ENCODE measurements at regions not wholly inside any gene's neighbourhood (a gene's known extent, or its start where the extent isn't known, plus 50 kb on each side); places are given as distances from the start of the nearest gene placed in this dataset.
"Not testable (repeated sequence)": the region's sequence is repeated elsewhere in the genome, so short reads cannot be mapped to it uniquely, and the experiment has no call there.

DNA sequence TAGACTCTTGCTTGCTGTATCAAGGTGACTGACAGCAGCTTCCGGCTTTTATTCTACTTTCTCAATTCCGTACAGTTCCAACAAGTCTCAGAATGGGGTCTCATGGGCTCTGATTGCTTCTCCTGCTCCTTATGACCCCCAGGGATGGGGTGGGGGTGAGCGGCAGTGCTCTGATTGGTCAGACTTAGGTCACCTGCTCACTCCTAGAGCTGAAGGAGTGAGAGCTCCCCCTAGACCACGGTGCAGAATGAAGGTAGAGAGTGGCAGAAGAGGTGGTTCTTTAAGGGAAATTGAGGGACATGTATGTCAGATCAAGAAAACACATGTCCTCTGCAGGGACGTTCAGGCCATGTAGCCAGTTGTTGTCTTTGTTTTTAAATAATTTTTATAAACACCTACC is 115.2 kb downstream of the C9orf152 start:
- DNase-seq = no peak
- in situ Hi-C loops (cut with HindIII; ENCODE audit: low pct_ligation_motif_present, low pct_unique_long_range_greater_than_20kb, low sequenced_read_pairs) = no loop called here

DNA sequence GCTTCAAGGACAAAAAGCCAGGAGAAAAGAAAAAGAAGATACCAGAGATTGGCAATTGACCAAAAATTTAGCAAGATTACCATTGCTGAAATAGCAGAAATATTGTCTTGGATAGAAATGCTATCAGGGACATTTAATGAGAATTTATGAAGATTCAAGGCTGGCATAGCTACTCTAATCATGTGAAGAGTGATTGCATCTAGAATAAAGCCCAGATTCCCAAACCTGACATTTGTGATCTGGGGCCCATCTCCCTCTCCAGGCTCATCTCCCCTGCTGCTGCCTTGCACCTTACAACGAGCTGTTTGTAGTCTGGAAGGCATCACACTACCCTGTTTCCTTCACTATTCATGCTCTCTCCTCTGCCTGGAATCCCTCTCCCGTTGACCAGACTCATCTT is 114.5 kb downstream of the C9orf152 start:
- in situ Hi-C loops (cut with HindIII; ENCODE audit: low pct_ligation_motif_present, low pct_unique_long_range_greater_than_20kb, low sequenced_read_pairs) = no loop called here
- no peak for DNase-seq

DNA sequence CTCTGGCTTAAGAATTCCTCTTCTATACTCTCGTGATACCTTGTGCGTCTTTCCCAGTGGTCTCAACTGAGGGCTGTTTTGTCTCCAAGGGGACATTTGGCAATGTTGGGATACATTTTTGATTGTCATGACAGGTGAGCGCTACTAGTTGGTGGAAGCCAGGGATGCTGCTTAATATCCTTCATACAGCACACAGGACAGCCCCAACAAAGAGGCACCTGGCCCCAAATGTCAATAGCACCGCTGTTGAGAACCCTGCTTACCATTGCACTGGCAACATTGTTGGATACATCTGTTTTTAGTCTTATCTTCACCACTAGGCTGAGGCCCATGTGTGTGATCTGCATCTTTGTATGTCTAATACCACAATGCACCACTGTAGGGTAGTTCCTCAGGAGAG is 114.1 kb downstream of the C9orf152 start:
- in situ Hi-C loops (cut with HindIII; ENCODE audit: low pct_ligation_motif_present, low pct_unique_long_range_greater_than_20kb, low sequenced_read_pairs) = no loop called here

DNA sequence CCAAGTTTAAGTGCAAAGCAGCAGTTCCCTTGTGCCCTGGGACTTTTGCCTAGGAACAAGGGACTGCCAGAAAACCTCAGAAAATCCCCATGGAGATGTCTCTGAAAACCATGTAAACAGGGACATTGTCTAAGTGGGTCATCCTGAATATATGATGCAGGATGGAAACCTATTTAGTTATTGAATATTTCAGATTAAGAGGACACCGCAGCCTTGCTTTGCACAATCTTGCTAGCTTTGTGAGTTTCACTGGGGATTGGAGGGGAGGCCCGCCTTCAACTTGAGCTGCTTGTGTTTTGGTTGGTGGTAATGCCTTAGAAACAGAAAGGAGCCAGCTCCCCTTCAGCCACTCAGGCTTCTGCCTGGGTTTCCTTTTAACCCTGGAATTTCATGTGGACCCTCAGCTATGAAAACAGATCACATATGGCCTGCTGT is 112.8 kb downstream of the C9orf152 start:
- no peak for DNase-seq
- in situ Hi-C loops (cut with HindIII; ENCODE audit: low pct_ligation_motif_present, low pct_unique_long_range_greater_than_20kb, low sequenced_read_pairs) = no loop called here

More for the DNA sequence above, 114.1 kb downstream of the C9orf152 start:
- no peak for DNase-seq

DNA sequence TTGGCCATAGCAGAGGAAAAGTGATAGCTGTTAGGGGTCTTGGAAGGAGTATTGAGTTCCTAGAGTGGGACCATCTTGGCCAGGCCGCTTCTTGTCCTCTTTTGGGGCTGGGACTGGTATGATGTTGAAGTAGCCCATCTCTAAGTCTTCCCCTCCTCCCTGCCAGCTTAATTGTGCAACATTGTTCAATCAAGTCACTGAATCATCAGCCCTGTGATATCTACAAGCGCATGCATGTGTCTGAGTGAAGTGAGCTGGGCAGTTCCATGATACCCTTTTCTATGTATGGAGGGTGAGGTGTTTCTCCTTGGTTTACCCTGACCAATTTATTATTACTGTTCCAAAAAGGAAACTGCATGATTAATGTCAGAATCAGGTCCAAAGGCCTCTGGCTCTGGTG is 112.2 kb downstream of the C9orf152 start:
- in situ Hi-C loops (cut with HindIII; ENCODE audit: low pct_ligation_motif_present, low pct_unique_long_range_greater_than_20kb, low sequenced_read_pairs) = no loop called here
- DNase-seq = no peak

DNA sequence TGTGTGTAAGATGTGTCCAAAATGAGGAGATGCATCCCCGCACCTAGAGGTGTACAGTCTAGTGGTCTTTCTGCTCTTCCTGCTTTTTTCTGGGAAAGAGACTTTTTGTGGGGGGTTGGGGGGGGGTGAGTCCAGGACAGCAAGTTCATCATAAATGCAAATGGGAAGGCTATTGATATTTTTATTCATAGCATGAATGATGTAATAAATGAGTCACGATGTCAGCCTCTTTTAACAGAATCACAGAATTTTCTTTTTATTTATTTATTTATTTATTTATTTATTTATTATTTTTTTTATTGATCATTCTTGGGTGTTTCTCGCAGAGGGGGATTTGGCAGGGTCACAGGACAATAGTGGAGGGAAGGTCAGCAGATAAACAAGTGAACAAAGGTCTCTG is 111.3 kb downstream of the C9orf152 start:
- DNase-seq; in situ Hi-C loops (cut with HindIII; ENCODE audit: low pct_ligation_motif_present, low pct_unique_long_range_greater_than_20kb, low sequenced_read_pairs): not testable (repeated sequence)

DNA sequence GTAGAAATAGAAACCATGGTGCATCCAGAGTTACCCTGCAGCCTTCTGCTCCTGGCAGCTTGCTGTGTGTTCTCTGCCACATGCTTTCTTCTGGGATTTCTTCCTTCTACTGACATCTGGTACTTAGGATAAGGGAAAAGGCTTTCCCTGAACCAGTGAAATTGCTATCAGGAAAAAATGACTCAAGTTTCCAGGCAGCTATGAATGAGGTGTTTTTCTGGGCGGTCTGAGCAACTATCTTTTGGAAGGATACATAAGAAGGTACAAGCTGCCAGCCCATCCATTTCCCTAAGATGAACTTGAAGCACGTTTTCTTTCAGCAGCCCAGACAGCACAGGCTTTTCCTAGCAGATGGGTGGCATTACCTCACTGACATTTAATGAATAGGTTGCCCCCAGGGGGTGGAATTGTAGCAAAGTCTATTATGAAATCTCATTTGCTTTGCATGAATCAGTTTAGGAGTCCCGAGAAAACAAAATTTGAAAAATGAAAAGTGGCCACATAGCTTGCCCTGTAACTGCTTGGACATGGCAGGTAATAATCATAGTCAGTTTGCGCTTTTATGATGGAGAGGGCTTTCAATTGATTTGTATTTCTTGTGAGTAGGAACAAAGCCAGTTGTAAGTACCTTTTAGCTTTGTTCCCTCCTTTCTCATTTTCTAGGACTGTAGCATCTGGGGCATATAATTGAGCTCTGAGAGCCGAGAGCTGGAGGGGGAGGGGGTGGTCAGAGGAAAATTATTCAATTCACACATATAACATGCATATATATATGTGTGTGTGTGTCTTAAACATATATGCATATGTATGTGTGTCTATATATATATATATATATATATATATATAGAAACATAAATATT is 108.5 kb downstream of the C9orf152 start:
- in situ Hi-C loops (cut with HindIII; ENCODE audit: low pct_ligation_motif_present, low pct_unique_long_range_greater_than_20kb, low sequenced_read_pairs) = no loop called here
- DNase-seq = no peak

DNA sequence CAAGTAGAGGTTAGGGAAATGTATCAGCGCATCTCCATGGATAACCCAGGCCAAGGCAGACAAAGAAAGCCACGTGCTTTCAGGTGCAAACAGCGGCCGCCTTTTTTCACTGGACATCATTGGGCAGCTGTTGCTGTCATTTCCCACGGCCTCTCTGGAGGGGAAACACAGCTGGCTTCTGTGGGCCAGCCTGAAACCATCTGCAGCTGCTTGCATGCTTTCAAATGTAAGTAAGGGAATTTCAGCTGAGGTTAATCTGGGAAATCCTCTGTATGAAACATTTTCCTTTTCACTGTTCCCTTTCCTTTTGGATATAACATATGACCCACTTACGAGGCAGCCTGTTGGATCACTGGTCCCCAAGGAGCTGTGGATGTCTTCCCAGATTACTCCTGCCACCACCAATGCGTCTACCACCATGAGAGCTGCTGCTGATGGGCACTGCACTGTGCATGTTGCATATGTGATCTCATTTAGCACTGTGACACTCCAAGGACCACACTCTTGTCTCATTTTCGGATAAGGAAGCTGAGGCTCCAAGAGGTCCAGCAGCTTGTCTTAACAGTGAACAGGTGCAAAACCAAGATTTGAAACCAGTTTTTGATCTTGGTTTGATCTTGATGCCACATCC is 106.3 kb downstream of the C9orf152 start:
- in situ Hi-C loops (cut with HindIII; ENCODE audit: low pct_ligation_motif_present, low pct_unique_long_range_greater_than_20kb, low sequenced_read_pairs) = no loop called here
- DNase-seq = no peak

DNA sequence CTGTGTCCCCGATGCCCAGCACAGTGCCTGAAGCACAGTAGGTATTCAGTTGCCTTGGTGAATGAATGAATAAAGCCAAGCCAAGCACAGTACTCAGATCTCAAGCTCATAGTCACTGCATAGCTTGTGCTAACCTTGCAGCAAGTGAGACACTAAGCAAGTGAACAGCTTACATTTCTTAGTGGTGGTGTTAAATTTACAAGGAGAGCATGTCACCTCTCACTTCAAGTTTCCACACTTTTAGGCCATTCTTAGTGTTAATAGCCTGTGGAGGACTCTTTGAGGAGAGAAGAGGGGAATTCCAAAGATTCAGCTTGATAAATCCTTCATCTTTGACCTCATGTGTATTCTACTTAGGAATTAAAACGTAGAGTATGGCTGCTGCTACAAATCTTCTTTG is 104.7 kb downstream of the C9orf152 start:
- no peak for DNase-seq
- in situ Hi-C loops (cut with HindIII; ENCODE audit: low pct_ligation_motif_present, low pct_unique_long_range_greater_than_20kb, low sequenced_read_pairs) = no loop called here

DNA sequence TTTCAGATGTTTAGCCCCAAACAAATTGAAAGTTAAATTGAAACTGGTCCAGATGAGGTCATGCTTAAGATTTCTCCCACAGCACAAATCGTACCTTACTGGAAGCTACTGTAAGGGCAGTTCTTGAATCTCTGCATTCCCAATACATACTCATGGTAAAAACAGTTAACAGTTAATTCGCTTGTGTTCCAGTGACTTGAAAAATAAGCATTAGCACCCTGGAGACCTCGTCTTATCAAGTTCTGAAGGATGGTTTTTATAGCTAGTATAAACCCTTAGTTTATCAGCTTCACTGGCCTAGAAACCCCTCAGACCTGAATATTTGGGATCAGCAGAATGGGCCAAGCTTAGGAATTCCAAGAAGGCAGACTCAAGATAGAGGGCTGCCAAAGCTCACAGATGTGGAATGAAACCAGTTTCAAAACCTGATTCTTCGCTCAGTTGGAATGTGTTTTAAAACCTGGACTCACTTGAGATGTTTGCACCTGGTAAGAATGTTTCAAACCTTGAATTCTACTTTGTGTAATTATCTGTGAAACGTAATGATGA is 103.6 kb downstream of the C9orf152 start:
- DNase-seq = no peak
- in situ Hi-C loops (cut with HindIII; ENCODE audit: low pct_ligation_motif_present, low pct_unique_long_range_greater_than_20kb, low sequenced_read_pairs) = no loop called here

DNA sequence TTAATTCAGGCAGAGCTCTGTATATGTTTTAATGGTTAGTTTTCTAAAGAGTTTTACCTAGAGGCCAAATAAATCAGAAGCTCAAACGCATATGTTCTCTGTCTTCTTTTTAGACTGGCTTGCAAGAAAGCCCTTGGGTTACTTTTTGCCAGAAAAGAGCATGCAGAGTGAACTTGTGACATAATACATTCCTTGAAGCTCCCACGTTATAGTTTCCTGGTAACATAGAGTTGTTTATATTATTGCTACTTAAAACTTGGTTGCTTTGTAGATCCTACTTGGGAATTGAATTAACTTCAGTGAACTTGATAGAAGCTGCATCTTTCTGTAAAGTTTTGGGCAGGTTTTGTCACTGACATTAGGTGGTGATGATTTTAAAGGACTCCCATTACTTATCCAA is 102.9 kb downstream of the C9orf152 start:
- no peak for DNase-seq
- in situ Hi-C loops (cut with HindIII; ENCODE audit: low pct_ligation_motif_present, low pct_unique_long_range_greater_than_20kb, low sequenced_read_pairs) = no loop called here

DNA sequence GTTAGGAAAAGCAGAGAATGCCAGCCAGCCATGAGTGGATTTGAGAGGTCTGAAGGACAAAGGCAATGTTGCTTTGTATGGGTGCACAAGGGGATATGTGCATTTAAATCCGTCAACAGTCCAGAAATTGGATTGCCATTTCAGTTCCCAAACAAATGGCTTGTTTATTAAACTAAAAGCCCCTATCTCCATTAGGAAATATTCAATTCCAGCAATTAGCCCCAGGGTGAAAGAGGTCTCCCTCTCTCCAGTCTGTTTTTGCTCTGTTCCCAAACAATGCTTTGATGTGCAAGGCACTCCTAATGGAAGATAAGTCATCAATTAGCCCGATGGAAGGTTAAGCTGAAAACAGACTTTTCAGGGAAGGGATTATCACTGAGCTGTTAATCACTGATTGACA is 101.3 kb downstream of the C9orf152 start:
- in situ Hi-C loops (cut with HindIII; ENCODE audit: low pct_ligation_motif_present, low pct_unique_long_range_greater_than_20kb, low sequenced_read_pairs) = no loop called here
- DNase-seq = no peak

DNA sequence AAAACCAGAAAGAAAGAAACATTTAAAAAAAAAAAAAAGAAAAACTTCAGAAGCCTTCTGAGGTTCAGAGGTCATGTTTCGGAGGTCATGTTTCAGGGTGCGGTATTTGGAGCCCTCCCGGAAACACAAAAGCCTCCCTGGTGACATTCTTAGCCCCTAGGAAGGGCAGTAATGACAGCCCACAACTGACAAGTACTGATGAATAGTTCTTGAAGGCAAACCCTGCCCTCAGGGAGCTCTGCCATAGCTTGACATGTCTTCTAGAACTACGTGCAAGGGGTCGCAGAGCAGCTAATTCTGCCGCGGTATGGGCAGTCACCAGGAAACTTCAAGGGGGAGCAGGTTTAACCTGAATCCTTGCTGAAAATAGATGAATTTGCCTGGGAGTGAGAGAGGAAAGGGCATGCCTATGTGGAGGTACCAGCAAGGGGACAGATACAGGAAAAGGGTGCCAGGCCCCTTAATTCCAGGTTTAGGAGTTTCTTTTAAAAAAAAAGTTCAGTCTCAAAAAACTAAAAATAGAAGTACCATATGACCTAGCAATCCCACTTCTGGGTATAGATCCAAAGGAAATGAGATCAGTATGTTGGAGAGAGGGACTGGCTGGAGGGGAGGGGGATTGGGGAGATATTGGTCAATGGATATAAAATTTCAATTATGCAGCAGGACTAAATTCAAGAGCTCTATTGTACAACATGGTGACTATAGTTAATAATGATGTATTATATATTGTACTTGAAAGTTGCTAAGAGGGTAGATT is 98.4 kb downstream of the C9orf152 start:
- in situ Hi-C loops (cut with HindIII; ENCODE audit: low pct_ligation_motif_present, low pct_unique_long_range_greater_than_20kb, low sequenced_read_pairs) = no loop called here
- no peak for DNase-seq

DNA sequence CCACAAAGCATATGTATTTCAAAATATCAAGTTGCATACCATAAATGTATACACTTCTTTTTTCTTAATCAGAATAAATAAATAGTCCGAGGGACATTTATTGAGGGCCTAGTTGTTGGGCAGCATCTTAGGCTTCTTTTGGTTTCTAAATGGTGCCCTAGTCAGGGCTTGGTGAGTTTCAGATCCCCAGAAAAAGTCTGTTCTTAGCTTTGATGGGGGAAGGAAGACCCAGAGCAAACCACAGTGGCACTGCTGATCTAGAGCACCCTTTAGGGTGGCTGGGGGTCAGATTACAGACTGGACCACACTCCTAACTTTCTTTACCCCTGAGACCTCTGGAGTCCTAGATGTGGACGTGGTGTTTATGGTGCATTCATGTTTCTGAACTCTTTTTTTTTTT is 97.8 kb downstream of the C9orf152 start:
- in situ Hi-C loops (cut with HindIII; ENCODE audit: low pct_ligation_motif_present, low pct_unique_long_range_greater_than_20kb, low sequenced_read_pairs) = no loop called here
- no peak for DNase-seq

DNA sequence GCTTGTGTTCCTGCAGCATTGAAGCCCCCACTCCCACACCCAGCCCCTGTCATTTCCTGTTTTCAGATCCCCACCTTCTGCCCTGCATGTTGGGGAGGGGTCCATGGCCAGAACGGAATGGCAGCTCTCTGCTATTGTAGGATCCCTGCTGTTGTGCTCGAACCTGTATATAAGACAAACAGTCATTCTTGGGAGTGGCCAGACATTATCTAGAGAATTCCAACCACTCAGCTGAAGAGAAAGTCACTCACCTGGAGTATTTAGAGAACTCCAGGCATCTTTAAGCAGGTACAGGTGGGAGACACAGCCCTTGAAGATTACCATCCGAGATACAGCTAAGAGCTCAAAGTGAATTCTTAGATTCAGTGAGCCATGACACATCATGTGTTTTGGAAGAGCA is 96.1 kb downstream of the C9orf152 start:
- DNase-seq = no peak
- in situ Hi-C loops (cut with HindIII; ENCODE audit: low pct_ligation_motif_present, low pct_unique_long_range_greater_than_20kb, low sequenced_read_pairs) = no loop called here

DNA sequence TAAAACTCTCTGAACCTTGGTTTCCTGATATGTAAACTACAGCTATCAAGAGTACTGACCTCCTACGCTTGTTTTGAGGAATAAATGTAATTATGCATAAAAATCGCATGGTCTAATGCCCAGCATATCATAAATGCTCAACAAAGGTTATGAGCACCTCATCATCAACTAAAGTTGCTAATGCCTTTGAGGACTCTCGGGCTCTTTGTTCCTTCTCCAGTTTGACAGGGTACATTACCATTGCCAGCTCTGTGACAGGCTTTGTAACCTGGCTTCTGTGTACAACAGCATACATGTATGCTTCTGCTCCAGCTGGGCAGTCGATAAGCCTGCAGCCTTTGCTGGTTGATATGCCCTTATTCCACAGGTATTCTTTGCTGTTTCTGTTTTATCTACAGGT is 95.2 kb downstream of the C9orf152 start:
- in situ Hi-C loops (cut with HindIII; ENCODE audit: low pct_ligation_motif_present, low pct_unique_long_range_greater_than_20kb, low sequenced_read_pairs) = no loop called here
- DNase-seq = no peak

DNA sequence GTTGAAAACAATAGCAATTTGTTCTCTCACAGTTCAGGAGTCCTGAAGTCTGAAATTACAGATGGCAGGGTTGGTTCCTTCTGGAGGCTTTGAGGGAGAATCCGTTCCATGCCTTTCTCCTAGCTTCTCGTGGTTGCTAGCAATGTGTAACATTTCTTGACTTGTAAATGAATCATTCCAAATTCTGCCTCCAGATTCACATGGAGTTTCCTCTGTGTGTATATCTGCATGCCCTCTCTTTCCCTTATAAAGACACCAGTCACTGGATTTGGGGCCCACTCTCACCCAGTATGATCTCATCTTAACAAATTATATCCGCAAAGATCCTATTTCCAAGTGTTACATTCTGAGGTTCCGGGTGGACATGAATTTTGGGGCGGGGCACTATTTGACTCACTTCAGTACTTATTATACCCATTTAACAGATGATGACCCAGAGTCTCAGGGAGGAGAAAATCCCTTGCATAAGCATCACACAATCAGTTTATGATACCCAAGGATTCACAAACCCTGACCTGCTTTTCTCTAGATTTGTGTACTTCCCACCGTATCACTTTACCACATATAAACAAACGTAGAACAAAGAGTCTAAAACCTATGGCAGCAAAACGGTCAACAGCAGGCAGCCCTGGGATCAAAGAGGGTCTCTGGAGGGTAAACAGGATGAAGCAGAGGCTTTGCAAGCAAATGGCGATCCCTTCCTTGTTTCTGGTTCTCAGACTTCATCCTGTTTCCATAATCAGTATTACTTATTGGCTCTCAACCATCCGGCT is 93.7 kb downstream of the C9orf152 start:
- in situ Hi-C loops (cut with HindIII; ENCODE audit: low pct_ligation_motif_present, low pct_unique_long_range_greater_than_20kb, low sequenced_read_pairs) = no loop called here
- DNase-seq = no peak

DNA sequence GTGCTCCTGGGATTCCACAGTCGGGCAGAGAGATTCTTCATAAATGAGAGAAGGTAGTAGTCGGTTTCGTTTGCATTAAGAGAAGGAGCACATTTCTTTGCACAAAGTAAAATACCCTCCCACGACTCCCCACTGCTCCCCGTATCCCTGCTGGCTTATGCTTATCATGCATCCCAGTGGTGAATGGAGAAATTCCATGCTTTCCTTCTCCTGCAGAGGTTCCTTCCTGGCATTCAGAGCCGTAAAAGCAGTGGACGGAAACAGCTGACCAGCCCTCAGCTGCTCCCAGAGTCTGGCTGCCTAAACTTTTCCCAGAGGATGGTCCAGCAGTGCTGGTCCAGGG is 93.1 kb downstream of the C9orf152 start:
- no peak for DNase-seq

More for the DNA sequence above, 93.1 kb downstream of the C9orf152 start:
- in situ Hi-C loops (cut with HindIII; ENCODE audit: low pct_ligation_motif_present, low pct_unique_long_range_greater_than_20kb, low sequenced_read_pairs) = no loop called here

Data from ACHN (cell line).